ENCODE measurements at regions not wholly inside any gene's neighbourhood (a gene's known extent, or its start where the extent isn't known, plus 50 kb on each side); places are given as distances from the start of the nearest gene placed in this dataset.
A peak's percentile ranks its signal among the peaks of the same experiment; 100 is the strongest.
"Not testable (repeated sequence)": the region's sequence is repeated elsewhere in the genome, so short reads cannot be mapped to it uniquely, and the experiment has no call there.

DNA sequence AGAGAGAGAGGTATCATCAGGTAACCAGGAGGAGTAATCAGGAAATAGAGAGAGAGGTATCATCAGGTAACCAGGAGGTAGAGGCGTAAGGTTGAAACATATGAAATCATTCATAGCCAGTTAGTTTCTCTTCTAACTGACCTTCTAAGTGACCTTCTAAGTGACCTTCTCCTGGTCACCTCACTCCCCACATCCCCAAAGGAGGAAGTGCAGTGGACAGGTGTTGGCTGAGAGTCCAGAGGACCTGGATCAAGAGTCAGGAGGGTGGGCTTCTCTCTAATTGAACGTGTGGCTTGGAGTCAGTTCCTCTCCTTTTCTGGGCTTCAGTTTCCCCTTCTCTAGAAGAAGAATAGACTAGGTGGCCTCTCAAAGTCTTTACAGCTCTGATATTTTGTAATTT lies 121.3 kb upstream of the DLG1 start:
- H3K27ac ChIP-seq (replicated peaks in 1 of 4): peak overlapping the region in 2 of 4 donors; percentile 27 to 44

DNA sequence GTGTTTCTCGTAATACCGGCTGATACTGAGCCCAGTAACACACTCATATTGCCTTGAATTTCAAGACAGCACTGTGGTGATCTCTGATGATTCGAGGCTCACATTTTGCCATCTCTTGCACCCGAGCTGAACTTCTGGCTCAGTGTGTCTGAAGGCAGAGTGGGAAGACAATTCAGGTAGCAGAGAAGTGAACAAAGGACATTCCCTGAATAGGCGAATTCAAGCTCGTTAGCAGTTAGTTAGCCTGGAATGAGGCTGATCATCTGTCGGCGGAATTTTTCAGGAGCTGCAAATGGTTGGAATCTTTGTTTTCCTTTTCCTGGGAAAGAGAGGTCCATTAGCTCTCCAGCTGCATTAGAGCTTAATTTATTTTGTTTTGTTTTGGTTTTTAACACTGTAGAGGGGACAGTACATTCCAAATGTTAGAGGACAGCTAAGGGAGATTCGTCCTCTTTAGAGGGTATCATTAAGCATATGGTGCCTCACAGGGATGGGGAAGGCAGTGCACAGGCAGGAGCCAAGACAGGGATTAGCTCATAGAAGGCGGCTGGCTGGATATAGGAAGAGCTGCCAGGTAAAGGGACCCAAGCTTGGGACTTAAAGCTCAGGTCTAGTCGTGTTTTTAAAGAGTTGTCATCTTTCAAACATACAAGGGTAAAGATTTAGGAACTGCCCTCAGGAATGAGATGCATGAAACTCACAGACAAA lies 119.7 kb upstream of the DLG1 start:
- H3K27ac ChIP-seq (replicated peaks in 1 of 4): no peak overlapping the region
- TF ChIP-seq POLR2A (IDR thresholded peaks at IDR 0.05; ENCODE audit: low read depth) (no peak), POLR2AphosphoS5 (IDR thresholded peaks at IDR 0.05) (no peak), EP300 (IDR thresholded peaks at IDR 0.05) (no peak)
- TF ChIP-seq, protein P1, sequence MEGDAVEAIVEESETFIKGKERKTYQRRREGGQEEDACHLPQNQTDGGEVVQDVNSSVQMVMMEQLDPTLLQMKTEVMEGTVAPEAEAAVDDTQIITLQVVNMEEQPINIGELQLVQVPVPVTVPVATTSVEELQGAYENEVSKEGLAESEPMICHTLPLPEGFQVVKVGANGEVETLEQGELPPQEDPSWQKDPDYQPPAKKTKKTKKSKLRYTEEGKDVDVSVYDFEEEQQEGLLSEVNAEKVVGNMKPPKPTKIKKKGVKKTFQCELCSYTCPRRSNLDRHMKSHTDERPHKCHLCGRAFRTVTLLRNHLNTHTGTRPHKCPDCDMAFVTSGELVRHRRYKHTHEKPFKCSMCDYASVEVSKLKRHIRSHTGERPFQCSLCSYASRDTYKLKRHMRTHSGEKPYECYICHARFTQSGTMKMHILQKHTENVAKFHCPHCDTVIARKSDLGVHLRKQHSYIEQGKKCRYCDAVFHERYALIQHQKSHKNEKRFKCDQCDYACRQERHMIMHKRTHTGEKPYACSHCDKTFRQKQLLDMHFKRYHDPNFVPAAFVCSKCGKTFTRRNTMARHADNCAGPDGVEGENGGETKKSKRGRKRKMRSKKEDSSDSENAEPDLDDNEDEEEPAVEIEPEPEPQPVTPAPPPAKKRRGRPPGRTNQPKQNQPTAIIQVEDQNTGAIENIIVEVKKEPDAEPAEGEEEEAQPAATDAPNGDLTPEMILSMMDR (IDR thresholded peaks at IDR 0.05): no peak
- WGBS: 69% methylated on average over 11 of the region's 11 CpGs
- no peaks in the 10 kb centered on the region for H3K36me3 ChIP-seq
- no peak for DNase-seq (ENCODE audit: extremely low spot score)
- H3K9me3 ChIP-seq: no peaks in the 10 kb centered on the region
- peaks cover 0 to 6% (median 0%) of the 10 kb centered on the region in 4 donors for H3K27me3 ChIP-seq
- peaks cover 6 to 15% (median 13%) of the 10 kb centered on the region in 4 donors for H3K4me1 ChIP-seq
- intact Hi-C loops (cut with DNase I): no loop called here
- H3K4me3 ChIP-seq: no peak overlapping the region

More for the DNA sequence above, 121.3 kb upstream of the DLG1 start:
- Histone ChIP-seq H3K9me3 (no peaks in the 10 kb centered on the region), H3K4me1 (peaks cover 6 to 19% (median 17%) of the 10 kb centered on the region in 4 donors), H3K4me3 (no peak overlapping the region), H3K27me3 (peaks cover 0 to 6% (median 0%) of the 10 kb centered on the region in 4 donors), H3K36me3 (no peaks in the 10 kb centered on the region)
- 78% methylated on average over 2 of the region's 2 CpGs for WGBS
- intact Hi-C loops (cut with DNase I): no loop called here
- DNase-seq (ENCODE audit: extremely low spot score): no peak
- TF ChIP-seq POLR2AphosphoS5 (IDR thresholded peaks at IDR 0.05): no peak
- TF ChIP-seq, protein P1 (IDR thresholded peaks at IDR 0.05): no peak
- TF ChIP-seq EP300 (IDR thresholded peaks at IDR 0.05): no peak
- TF ChIP-seq POLR2A (IDR thresholded peaks at IDR 0.05; ENCODE audit: low read depth): no peak

DNA sequence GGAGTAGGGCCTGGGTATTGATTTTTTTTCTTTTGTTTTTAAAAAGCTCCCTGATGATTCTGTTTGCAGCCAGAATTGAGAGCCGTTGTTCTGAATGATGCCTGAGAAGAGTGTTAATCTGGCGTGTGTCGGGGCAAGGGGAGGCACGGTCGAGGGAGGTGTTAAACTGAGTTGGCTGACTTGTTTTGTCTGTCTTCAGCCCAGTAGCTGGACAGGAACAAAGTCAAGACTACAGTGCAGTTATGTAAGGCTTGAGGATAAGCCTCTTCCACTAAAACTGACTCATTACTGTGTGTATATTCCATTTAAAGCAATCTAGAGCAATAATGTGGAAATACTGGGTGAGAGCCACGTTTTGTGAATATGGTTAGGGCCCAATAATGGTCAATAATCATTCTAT lies 119.0 kb upstream of the DLG1 start:
- intact Hi-C loops (cut with DNase I): no loop called here
- Histone ChIP-seq H3K4me1 (peaks cover 4 to 9% (median 7%) of the 10 kb centered on the region in 4 donors), H3K27ac (replicated peaks in 1 of 4) (no peak overlapping the region), H3K9me3 (no peaks in the 10 kb centered on the region), H3K36me3 (no peaks in the 10 kb centered on the region), H3K27me3 (peaks cover 0 to 6% (median 0%) of the 10 kb centered on the region in 4 donors), H3K4me3 (no peak overlapping the region)
- TF ChIP-seq EP300 (IDR thresholded peaks at IDR 0.05) (no peak), POLR2AphosphoS5 (IDR thresholded peaks at IDR 0.05) (no peak), POLR2A (IDR thresholded peaks at IDR 0.05; ENCODE audit: low read depth) (no peak)
- TF ChIP-seq, protein P1 (IDR thresholded peaks at IDR 0.05): no peak
- DNase-seq (ENCODE audit: extremely low spot score): no peak
- 48% methylated on average over 6 of the region's 6 CpGs for WGBS

DNA sequence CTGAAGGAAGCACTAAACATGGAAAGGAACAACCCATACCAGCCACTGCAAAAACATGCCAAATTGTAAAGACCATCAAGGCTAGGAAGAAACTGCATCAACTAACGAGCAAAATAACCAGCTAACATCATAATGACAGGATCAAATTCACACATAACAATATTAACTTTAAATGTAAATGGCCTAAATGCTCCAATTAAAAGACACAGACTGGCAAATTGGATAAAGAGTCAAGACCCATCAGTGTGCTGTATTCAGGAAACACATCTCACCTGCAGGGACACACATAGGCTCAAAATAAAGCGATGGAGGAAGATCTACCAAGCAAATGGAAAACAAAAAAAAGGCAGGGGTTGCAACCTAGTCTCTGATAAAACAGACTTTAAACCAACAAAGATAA lies 113.5 kb upstream of the DLG1 start:
- intact Hi-C loops (cut with DNase I); H3K27ac ChIP-seq (replicated peaks in 1 of 4); DNase-seq (ENCODE audit: extremely low spot score); H3K4me3 ChIP-seq; H3K36me3 ChIP-seq; H3K27me3 ChIP-seq; H3K9me3 ChIP-seq; H3K4me1 ChIP-seq: not testable (repeated sequence)
- 96% methylated on average over 1 of the region's 2 CpGs for WGBS

DNA sequence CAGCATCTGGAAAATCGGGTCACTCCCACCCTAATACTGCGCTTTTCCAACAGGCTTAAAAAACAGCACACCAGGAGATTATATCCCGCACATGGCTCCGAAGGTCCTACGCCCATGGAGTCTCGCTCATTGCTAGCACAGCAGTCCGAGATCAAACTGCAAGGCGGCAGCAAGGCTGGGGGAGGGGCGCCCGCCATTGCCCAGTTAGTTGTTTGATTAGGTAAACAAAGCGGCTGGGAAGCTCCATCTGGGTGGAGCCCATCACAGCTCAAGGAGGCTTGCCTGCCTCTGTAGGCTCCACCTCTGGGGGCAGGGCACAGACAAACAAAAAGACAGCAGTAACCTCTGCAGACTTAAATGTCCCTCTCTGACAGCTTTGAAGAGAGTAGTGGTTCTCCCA lies 111.8 kb upstream of the DLG1 start:
- H3K27me3 ChIP-seq; DNase-seq (ENCODE audit: extremely low spot score); H3K4me1 ChIP-seq; intact Hi-C loops (cut with DNase I); H3K36me3 ChIP-seq; H3K4me3 ChIP-seq; H3K9me3 ChIP-seq; H3K27ac ChIP-seq (replicated peaks in 1 of 4): not testable (repeated sequence)
- WGBS: 97% methylated on average over 6 of the region's 11 CpGs
